HS-27A (cell line): ENCODE measurements at regions not wholly inside any gene's neighbourhood (a gene's known extent, or its start where the extent isn't known, plus 50 kb on each side); places are given as distances from the start of the nearest gene placed in this dataset.
A peak's percentile ranks its signal among the peaks of the same experiment; 100 is the strongest.
"Not testable (repeated sequence)": the region's sequence is repeated elsewhere in the genome, so short reads cannot be mapped to it uniquely, and the experiment has no call there.

ENCODE experiments used
- DNase-seq: peaks from one replicate; pipeline ENCODE4 v3.0.0-alpha.2; 2012; ENCODE audit warnings: low read depth, missing footprints

GRCh38 chr3:71956069-71956340 is 171.1 kb upstream of the PROK2 start:
- no peak for DNase-seq

GRCh38 chr3:71955240-71956068 is 170.5 kb upstream of the PROK2 start:
- DNase-seq, result peak; percentile 59

GRCh38 chr3:71951842-71952241 is 166.9 kb upstream of the PROK2 start:
- no peak for DNase-seq

- DNase-seq, result no peak
Observed at GRCh38 chr3:71951361-71951760, 166.4 kb upstream of the PROK2 start.

- DNase-seq, result no peak
Observed at GRCh38 chr3:71949442-71949841, 164.5 kb upstream of the PROK2 start.

- DNase-seq, result no peak
Observed at GRCh38 chr3:71944482-71945065, 159.6 kb upstream of the PROK2 start.

GRCh38 chr3:71942432-71943187 is 157.7 kb upstream of the PROK2 start:
- no peak for DNase-seq

GRCh38 chr3:71940486-71940885 is 155.5 kb upstream of the PROK2 start:
- DNase-seq, result no peak

GRCh38 chr3:71938081-71938480 is 153.1 kb upstream of the PROK2 start:
- not testable (repeated sequence) for DNase-seq

GRCh38 chr3:71936681-71937080 is 151.7 kb upstream of the PROK2 start:
- DNase-seq, result no peak

GRCh38 chr3:71934520-71935270 is 149.7 kb upstream of the PROK2 start:
- DNase-seq, result no peak

- DNase-seq, result no peak
Observed at GRCh38 chr3:71931922-71932321, 147.0 kb upstream of the PROK2 start.

- DNase-seq, result no peak
Observed at GRCh38 chr3:71930056-71930991, 145.4 kb upstream of the PROK2 start.

- DNase-seq, result no peak
Observed at GRCh38 chr3:71928212-71928611, 143.3 kb upstream of the PROK2 start.

GRCh38 chr3:71927505-71928066 is 142.6 kb upstream of the PROK2 start:
- DNase-seq, result no peak

GRCh38 chr3:71926616-71927015 is 141.7 kb upstream of the PROK2 start:
- DNase-seq, result no peak

- DNase-seq, result no peak
Observed at GRCh38 chr3:71926262-71926600, 141.3 kb upstream of the PROK2 start.

- DNase-seq, result not testable (repeated sequence)
Observed at GRCh38 chr3:71925511-71926261, 140.7 kb upstream of the PROK2 start.

GRCh38 chr3:71924721-71925120 is 139.8 kb upstream of the PROK2 start:
- no peak for DNase-seq

- no peak for DNase-seq
Observed at GRCh38 chr3:71921036-71921435, 136.1 kb upstream of the PROK2 start.
